Endothelial cell of umbilical vein (primary cell): ENCODE measurements at regions not wholly inside any gene's neighbourhood (a gene's known extent, or its start where the extent isn't known, plus 50 kb on each side); places are given as distances from the start of the nearest gene placed in this dataset.

Source experiments
- BruUV-seq: library from RNA; stranded (reverse); fragments of 400-500 nt; replicated peaks from 2 replicates; lab custom pipeline; 2021; lab: Mats Ljungman, UMichigan
- CTCF ChIA-PET: fragments of 300-600, 350-600 bp; sonication (Branson Sonifier 250); formaldehyde crosslinking; loops from one replicate; lab custom pipeline; 2021; ENCODE audit warnings: antibody characterized with exemption, inconsistent platforms; lab: Charles Lee
- POLR2A ChIA-PET: fragments of 300-600, 350-600 bp; sonication (Branson Sonifier 250); formaldehyde crosslinking; loops from one replicate; lab custom pipeline; 2021; ENCODE audit warnings: antibody characterized with exemption, inconsistent platforms; lab: Charles Lee
- DNase-seq: peaks from one replicate; pipeline ENCODE4 v3.0.0-alpha.2; 2011; ENCODE audit warnings: low read depth, low spot score
- FAIRE-seq: peaks from 2 replicates; lab custom pipeline; 2011; peaks lifted over from hg19 to GRCh38; lab: Jason Lieb, UNC
- H2AFZ ChIP-seq: 2 replicates; pipeline ENCODE4 v1.6.0; 2012; ENCODE audit warnings: low read depth, low read length, control low read depth, inconsistent platforms
- H3K27ac ChIP-seq: 2 replicates; pipeline ENCODE4 v1.5.1; 2011; ENCODE audit warnings: low read depth, mild to moderate bottlenecking, control low read depth, low read length, moderate library complexity; ENCODE audit not compliant: insufficient read depth
- H3K27me3 ChIP-seq, 2 experiments: 2 replicates each; pipeline versions ENCODE4 v1.6.0 to v1.6.1; 2011; ENCODE audit warnings: low read length in 2 of 2, mixed read lengths in 1 of 2; ENCODE audit not compliant: control insufficient read depth in 2 of 2, insufficient read depth in 2 of 2
- H3K36me3 ChIP-seq, 2 experiments: 2 replicates in 1 of 2; 3 replicates in 1 of 2; pipeline ENCODE4 v1.5.1; 2011; ENCODE audit warnings: low read length in 2 of 2, mild to moderate bottlenecking in 1 of 2, moderate library complexity in 1 of 2; ENCODE audit not compliant: control insufficient read depth in 2 of 2, insufficient read depth in 2 of 2; ENCODE audit errors: extremely low read depth in 1 of 2
- H3K4me1 ChIP-seq: 3 replicates; pipeline ENCODE4 v1.5.1; 2011; ENCODE audit warnings: mild to moderate bottlenecking, low read length; ENCODE audit not compliant: control insufficient read depth, insufficient read depth; ENCODE audit errors: extremely low read depth
- H3K4me2 ChIP-seq: 2 replicates; pipeline ENCODE4 v1.6.1; 2011; ENCODE audit warnings: low read length, control low read depth, mixed read lengths; ENCODE audit not compliant: insufficient read depth
- H3K4me3 ChIP-seq, 3 experiments: fragments of 200-600 bp in 1 of 3; sonication (generic), shearing (Covaris generic) in 1 of 3; replicated peaks in 1 of 3; 2 replicates each; pipeline ENCODE4 v1.5.1; 2011 to 2016; ENCODE audit warnings: control low read depth in 3 of 3, low read length in 3 of 3, mild to moderate bottlenecking in 2 of 3, inconsistent platforms in 1 of 3, low read depth in 1 of 3, moderate library complexity in 1 of 3; ENCODE audit not compliant: insufficient read depth in 1 of 3
- H3K79me2 ChIP-seq: 2 replicates; pipeline ENCODE4 v1.6.0; 2012; ENCODE audit warnings: low read length, inconsistent platforms; ENCODE audit not compliant: control insufficient read depth, insufficient read depth
- H3K9ac ChIP-seq: replicated peaks from 2 replicates; pipeline ENCODE3; 2011; ENCODE audit warnings: low read length, control low read depth; ENCODE audit not compliant: insufficient read depth; ENCODE audit errors: extremely low read depth
- H3K9me1 ChIP-seq: replicated peaks from 3 replicates; pipeline ENCODE4 v1.6.0; 2011; ENCODE audit warnings: mild to moderate bottlenecking, low read length; ENCODE audit not compliant: control insufficient read depth, insufficient read depth; ENCODE audit errors: extremely low read depth
- H3K9me3 ChIP-seq: replicated peaks from 2 replicates; pipeline ENCODE4 v1.5.1; 2012; ENCODE audit warnings: low read length, inconsistent platforms; ENCODE audit not compliant: control insufficient read depth, insufficient read depth
- H4K20me1 ChIP-seq: replicated peaks from 2 replicates; pipeline ENCODE3; 2011; ENCODE audit warnings: mild to moderate bottlenecking, low read length; ENCODE audit not compliant: control insufficient read depth, insufficient read depth; ENCODE audit errors: extremely low read depth
- EZH2 ChIP-seq: IDR thresholded peaks from 2 replicates; pipeline ENCODE4 v1.6.1; 2012; ENCODE audit warnings: borderline replicate concordance, low read depth, mild to moderate bottlenecking, moderate library complexity, low read length, inconsistent platforms; ENCODE audit not compliant: severe bottlenecking
- FOS ChIP-seq: IDR thresholded peaks from 2 replicates; pipeline ENCODE4 v1.6.1; 2011; ENCODE audit warnings: mild to moderate bottlenecking, low read length, moderate library complexity, borderline replicate concordance; ENCODE audit not compliant: insufficient read depth
- GATA2 ChIP-seq: IDR thresholded peaks from 2 replicates; pipeline ENCODE4 v1.7.0; 2011; ENCODE audit warnings: low read depth, mild to moderate bottlenecking, moderate library complexity, mixed read lengths, low read length; ENCODE audit not compliant: insufficient read length, insufficient read depth
- MYC ChIP-seq: IDR thresholded peaks from one replicate; pipeline ENCODE4 v1.6.1; 2011; ENCODE audit warnings: mild to moderate bottlenecking, low read depth, low read length
- POLR2A ChIP-seq: IDR thresholded peaks from 2 replicates; pipeline ENCODE4 v1.6.1; 2012; ENCODE audit warnings: low read depth, mild to moderate bottlenecking, control low read depth, low read length
- POLR2AphosphoS5 ChIP-seq: IDR thresholded peaks from 2 replicates; pipeline ENCODE4 v1.6.1; 2012; ENCODE audit warnings: low read depth, mild to moderate bottlenecking, control low read depth, low read length, moderate library complexity; ENCODE audit not compliant: insufficient read depth
- dilution Hi-C: fragments of 300-500 bp; cut with MboI; formaldehyde crosslinking; loops from one replicate; pipeline ENCODE4 v1.15.0; 2019; ENCODE audit warnings: low sequenced_read_pairs; ENCODE audit not compliant: extremely low pct_ligation_motif_present
- intact Hi-C: fragments of 100-400 bp; cut with micrococcal nuclease; formaldehyde crosslinking; loops from one replicate; pipeline ENCODE4 v1.10.0; 2022
- TF ChIP-seq, protein P1 (sequence below): IDR thresholded peaks from 2 replicates; pipeline ENCODE4 v1.6.1; 2011; ENCODE audit not compliant: insufficient read depth, insufficient read length

DNA sequence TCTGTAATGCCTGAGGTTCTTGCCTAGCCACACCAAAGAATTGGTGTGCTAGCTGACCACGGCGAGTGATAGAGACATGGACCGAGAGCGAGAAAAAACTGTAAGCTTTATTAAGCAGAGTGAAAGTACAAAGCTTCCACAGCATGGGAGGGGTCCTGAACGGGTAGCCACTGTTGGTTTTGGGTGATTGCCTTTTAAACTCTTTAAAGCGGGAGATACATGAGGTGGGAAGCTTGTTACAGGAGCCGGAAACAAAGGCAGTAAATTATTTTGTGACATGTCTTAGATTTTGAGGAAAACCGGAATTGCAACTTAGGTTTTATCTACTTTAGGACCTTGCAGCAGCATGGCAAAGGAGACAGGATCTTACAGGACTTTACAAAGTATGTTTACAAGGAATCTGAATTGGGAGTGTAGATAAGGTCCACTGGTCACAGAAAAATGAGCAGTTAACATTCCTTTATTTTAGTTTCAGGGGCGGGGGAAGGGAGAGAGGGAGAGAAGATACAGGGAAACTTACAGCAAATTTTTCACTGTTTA, 252.7 kb upstream of the MBL2 start:
- no peak for FAIRE-seq
- peak overlapping the region; percentile 88 for H2AFZ ChIP-seq
- CTCF ChIA-PET = interaction anchor here (1.1 kb wide), 2 partner anchors 12 to 18 kb away, joined by 3 to 4 read pairs; no protein-coding TSS in a partner anchor
- no peaks in the 10 kb centered on the region for H3K27me3 ChIP-seq
- intact Hi-C loops = loop anchor here (1.0 kb wide), 1 partner anchor 12 kb away; no protein-coding TSS in a partner anchor
- H3K36me3 ChIP-seq = no peaks in the 10 kb centered on the region
- DNase-seq = peak; percentile 52
- peak overlapping the region; percentile 95 for H3K4me2 ChIP-seq
- POLR2A ChIA-PET = no interaction called here
- H3K4me1 ChIP-seq = peaks cover 18% of the 10 kb centered on the region
- no peaks in the 10 kb centered on the region for H3K9me3 ChIP-seq
- H3K9ac ChIP-seq = peak overlapping the region; percentile 42
- TF ChIP-seq, protein P1, sequence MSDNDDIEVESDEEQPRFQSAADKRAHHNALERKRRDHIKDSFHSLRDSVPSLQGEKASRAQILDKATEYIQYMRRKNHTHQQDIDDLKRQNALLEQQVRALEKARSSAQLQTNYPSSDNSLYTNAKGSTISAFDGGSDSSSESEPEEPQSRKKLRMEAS = no peak
- no peak for TF ChIP-seq GATA2
- TF ChIP-seq POLR2A = no peak
- no peak for TF ChIP-seq EZH2
- TF ChIP-seq MYC = no peak
- H4K20me1 ChIP-seq = no peaks in the 10 kb centered on the region
- no peaks in the 10 kb centered on the region for H3K9me1 ChIP-seq
- dilution Hi-C loops = no loop called here
- BruUV-seq = no TSS peak
- peak overlapping the region in 2 of 3 experiments; percentile 33 to 73 for H3K4me3 ChIP-seq
- no peaks in the 10 kb centered on the region for H3K79me2 ChIP-seq
- H3K27ac ChIP-seq = peak overlapping the region; percentile 23

DNA sequence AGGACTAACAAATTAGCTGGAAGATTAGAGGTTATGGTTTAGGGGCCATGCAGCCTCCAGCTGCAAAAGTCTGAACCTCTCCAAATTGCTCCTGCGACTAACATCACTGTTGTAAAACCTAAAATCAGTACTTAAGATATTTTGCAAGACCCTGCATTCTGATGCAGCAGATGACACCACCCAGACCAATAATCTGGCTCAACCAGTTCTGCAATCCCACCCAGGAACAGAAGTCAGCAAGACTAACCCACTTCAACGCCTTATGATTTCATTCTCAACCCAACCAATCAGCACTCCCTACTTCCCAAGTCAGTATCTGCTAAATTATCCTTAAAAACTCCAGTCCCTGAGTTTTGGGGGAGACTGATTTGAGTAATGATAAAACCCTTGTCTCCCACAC, 250.8 kb upstream of the MBL2 start:
- ChIA-PET POLR2A (interaction anchor here (0.6 kb wide), 1 partner anchor 28 kb away, joined by 3 read pairs; no protein-coding TSS in a partner anchor), CTCF (no interaction called here)
- BruUV-seq = no TSS peak
- no peak for TF ChIP-seq POLR2AphosphoS5
- no peak for TF ChIP-seq FOS
- TF ChIP-seq GATA2 = no peak
- no peak for TF ChIP-seq EZH2
- no peak for TF ChIP-seq POLR2A
- no peak for TF ChIP-seq MYC
- no peaks in the 10 kb centered on the region for H3K79me2 ChIP-seq
- H3K27me3 ChIP-seq = no peaks in the 10 kb centered on the region
- H2AFZ ChIP-seq = no peak overlapping the region
- dilution Hi-C loops = no loop called here
- no peaks in the 10 kb centered on the region for H3K9me3 ChIP-seq
- H3K4me1 ChIP-seq = peaks cover 8% of the 10 kb centered on the region
- H3K4me3 ChIP-seq = no peak overlapping the region
- no peaks in the 10 kb centered on the region for H3K36me3 ChIP-seq
- H3K9ac ChIP-seq = no peak overlapping the region
- DNase-seq (no peak), FAIRE-seq (no peak)
- no peaks in the 10 kb centered on the region for H3K9me1 ChIP-seq
- no peak overlapping the region for H3K27ac ChIP-seq
- H3K4me2 ChIP-seq = no peak overlapping the region
- intact Hi-C loops = no loop called here
- no peaks in the 10 kb centered on the region for H4K20me1 ChIP-seq
